Colonic mucosa (tissue), 4 donors: ENCODE measurements at regions not wholly inside any gene's neighbourhood (a gene's known extent, or its start where the extent isn't known, plus 50 kb on each side); places are given as distances from the start of the nearest gene placed in this dataset.

Experiments used
- DNase-seq: peaks from one replicate; pipeline ENCODE4 v3.0.0-alpha.2; 2020
- H3K27ac ChIP-seq: fragments of 200-600 bp; one replicate; pipeline ENCODE4 v1.8.0; 2021
- H3K27me3 ChIP-seq: fragments of 200-600 bp; one replicate; pipeline ENCODE4 v1.8.0; 2021
- H3K36me3 ChIP-seq: fragments of 200-600 bp; one replicate; pipeline ENCODE4 v1.8.0; 2021
- H3K4me1 ChIP-seq: fragments of 200-600 bp; one replicate; pipeline ENCODE4 v1.8.0; 2021; ENCODE audit warnings: mild to moderate bottlenecking
- H3K4me3 ChIP-seq: fragments of 200-600 bp; one replicate; pipeline ENCODE4 v1.8.0; 2021
- H3K9ac ChIP-seq, 2 donors: one replicate each; pipeline ENCODE4 v1.7.0; 2013; ENCODE audit warnings: control low read depth in 2 of 2, low read depth in 2 of 2, low read length in 2 of 2
- H3K9me3 ChIP-seq: fragments of 200-600 bp; one replicate; pipeline ENCODE4 v1.8.0; 2021
- intact Hi-C: fragments of 100-400 bp; cut with DNase I; formaldehyde crosslinking; loops from one replicate; pipeline ENCODE4 v1.14.1; 2022
- TF ChIP-seq, protein P1 (sequence below): fragments of 200-600 bp; IDR thresholded peaks from one replicate; pipeline ENCODE4 v1.8.0; 2022; ENCODE audit warnings: antibody characterized with exemption, mild to moderate bottlenecking
- donor health status: healthy.
- donor health status: DM: no; HTN: no; CAD: no.
- donor health status: DM: no; HTN: no; CAD: no.

DNA sequence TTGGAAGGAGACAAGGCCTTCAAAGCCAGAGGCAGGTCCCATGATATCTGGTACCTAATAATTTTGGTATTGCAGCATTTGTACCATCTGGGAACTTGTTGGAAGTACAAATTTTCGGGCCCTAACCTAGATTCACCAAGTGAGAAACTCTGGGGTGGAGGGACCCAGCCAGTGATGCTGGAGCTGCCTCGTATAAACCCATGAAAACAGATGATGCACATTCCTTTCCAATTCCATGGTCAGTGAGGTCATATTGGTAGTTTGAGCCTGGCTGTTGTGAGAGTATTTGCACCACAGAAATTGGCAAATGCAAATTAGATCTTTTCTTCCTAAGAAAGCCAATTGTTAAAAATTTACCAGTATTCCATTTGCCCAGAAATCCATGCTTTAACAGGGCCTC, 269.6 kb upstream of the PLXNA2 start:
- Histone ChIP-seq H3K9ac (no peak overlapping the region), H3K4me1 (no peaks in the 10 kb centered on the region), H3K9me3 (no peaks in the 10 kb centered on the region), H3K27me3 (no peaks in the 10 kb centered on the region), H3K4me3 (no peak overlapping the region), H3K27ac (no peak overlapping the region), H3K36me3 (no peaks in the 10 kb centered on the region)
- intact Hi-C loops: no loop called here
- TF ChIP-seq, protein P1, sequence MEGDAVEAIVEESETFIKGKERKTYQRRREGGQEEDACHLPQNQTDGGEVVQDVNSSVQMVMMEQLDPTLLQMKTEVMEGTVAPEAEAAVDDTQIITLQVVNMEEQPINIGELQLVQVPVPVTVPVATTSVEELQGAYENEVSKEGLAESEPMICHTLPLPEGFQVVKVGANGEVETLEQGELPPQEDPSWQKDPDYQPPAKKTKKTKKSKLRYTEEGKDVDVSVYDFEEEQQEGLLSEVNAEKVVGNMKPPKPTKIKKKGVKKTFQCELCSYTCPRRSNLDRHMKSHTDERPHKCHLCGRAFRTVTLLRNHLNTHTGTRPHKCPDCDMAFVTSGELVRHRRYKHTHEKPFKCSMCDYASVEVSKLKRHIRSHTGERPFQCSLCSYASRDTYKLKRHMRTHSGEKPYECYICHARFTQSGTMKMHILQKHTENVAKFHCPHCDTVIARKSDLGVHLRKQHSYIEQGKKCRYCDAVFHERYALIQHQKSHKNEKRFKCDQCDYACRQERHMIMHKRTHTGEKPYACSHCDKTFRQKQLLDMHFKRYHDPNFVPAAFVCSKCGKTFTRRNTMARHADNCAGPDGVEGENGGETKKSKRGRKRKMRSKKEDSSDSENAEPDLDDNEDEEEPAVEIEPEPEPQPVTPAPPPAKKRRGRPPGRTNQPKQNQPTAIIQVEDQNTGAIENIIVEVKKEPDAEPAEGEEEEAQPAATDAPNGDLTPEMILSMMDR: no peak
- DNase-seq: no peak

DNA sequence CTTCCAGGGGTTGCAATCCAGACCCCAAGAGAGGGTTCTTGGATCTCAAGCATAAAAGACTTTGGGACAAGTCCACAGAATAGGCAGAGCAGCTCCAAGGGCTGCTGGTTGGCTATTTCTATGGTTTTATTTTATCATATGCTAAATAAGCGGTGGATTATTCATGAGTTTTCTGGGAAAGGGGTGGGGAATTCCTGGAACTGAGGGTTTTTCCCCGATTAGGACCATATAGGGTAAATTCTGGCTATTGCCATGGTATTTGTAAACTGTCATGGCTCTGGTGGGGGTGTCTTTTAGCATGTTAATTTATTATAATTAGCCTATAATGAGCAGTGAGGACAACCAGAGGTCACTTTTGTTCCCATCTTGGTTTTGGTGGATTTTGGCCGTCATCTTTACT, 270.9 kb upstream of the PLXNA2 start:
- H3K36me3 ChIP-seq: no peaks in the 10 kb centered on the region
- H3K4me1 ChIP-seq: no peaks in the 10 kb centered on the region
- H3K27ac ChIP-seq: no peak overlapping the region
- TF ChIP-seq, protein P1: no peak
- no peak overlapping the region for H3K4me3 ChIP-seq
- intact Hi-C loops: no loop called here
- no peaks in the 10 kb centered on the region for H3K9me3 ChIP-seq
- no peak overlapping the region for H3K9ac ChIP-seq
- H3K27me3 ChIP-seq: no peaks in the 10 kb centered on the region
- no peak for DNase-seq

DNA sequence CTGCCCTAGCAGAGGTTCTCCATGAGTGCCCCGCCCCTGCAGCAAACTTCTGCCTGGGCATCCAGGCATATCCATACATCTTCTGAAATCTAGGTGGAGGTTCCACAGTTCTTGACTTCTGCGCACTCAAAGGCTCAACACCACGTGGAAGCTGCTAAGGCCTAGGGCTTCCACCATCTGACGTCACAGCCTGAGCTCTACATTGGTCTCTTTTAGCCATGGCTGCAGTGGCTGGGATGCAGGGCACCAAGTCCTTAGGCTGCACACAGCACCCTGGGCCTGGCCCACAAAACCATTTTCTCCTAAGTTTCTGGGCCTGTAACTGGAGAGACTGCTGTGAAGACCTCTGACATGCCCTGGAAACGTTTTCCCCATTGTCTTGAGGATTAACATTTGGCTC, 272.6 kb upstream of the PLXNA2 start:
- no peak for DNase-seq
- no peak overlapping the region for H3K9ac ChIP-seq
- H3K9me3 ChIP-seq: no peaks in the 10 kb centered on the region
- intact Hi-C loops: no loop called here
- no peaks in the 10 kb centered on the region for H3K36me3 ChIP-seq
- H3K4me3 ChIP-seq: no peak overlapping the region
- H3K27me3 ChIP-seq: no peaks in the 10 kb centered on the region
- no peak overlapping the region for H3K27ac ChIP-seq
- TF ChIP-seq, protein P1: no peak
- no peaks in the 10 kb centered on the region for H3K4me1 ChIP-seq

DNA sequence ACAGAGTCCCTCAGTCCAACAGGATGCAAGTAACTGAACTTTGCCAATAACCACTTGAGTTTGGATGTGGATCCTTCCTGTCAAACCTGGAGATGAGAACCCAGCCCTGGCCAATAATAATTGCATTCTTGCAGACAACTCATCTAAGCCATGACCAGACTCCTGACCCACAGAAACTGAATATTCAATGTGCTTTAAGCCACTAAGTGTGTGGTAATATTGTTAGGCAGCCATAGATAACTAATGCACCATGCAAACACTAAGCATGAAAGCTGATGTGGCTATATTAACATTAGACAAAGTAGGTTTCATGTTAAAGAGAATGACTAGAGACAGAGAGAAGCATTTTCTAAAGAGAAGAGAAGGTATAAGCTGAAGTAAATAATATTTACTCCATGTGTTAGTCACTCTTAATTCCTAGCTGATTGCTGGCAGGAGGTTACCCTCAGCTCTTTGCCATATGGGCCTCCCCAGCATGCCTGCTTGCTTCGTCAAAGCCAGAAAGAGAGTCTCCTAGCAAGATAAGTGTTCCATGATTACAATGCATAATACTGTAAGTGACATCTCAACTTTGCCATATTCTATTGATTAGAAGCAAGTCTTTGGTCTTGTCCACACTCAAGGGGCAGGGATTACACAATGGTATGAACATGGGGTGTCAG, 276.4 kb upstream of the PLXNA2 start:
- Histone ChIP-seq H3K9ac (no peak overlapping the region), H3K4me3 (no peak overlapping the region), H3K36me3 (no peaks in the 10 kb centered on the region), H3K27me3 (no peaks in the 10 kb centered on the region), H3K9me3 (no peaks in the 10 kb centered on the region), H3K27ac (no peak overlapping the region), H3K4me1 (no peaks in the 10 kb centered on the region)
- TF ChIP-seq, protein P1: no peak
- intact Hi-C loops: no loop called here
- DNase-seq: peak; percentile 3

DNA sequence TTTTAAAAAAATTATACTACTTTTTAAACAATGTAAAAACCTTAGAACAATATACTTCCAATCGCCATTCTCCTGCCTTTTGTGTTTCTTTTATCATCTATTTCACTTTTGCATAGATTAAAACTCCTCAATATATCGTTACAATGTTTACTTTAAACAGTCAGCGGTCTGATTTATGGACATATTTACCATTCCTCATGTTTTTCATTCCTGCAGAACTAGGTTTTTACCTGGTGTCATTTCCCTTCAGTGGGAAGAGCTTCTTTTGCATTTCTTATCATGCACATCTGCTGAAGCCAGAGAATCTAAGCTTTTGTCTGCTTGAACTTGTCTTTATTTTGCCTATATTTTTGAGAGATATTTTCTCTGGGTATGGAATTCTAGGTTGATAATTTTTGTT, 277.4 kb upstream of the PLXNA2 start:
- H3K9ac ChIP-seq: no peak overlapping the region
- DNase-seq: no peak
- H3K4me3 ChIP-seq: no peak overlapping the region
- no peak overlapping the region for H3K27ac ChIP-seq
- TF ChIP-seq, protein P1: no peak
- no peaks in the 10 kb centered on the region for H3K27me3 ChIP-seq
- H3K4me1 ChIP-seq: no peaks in the 10 kb centered on the region
- intact Hi-C loops: no loop called here
- no peaks in the 10 kb centered on the region for H3K9me3 ChIP-seq
- no peaks in the 10 kb centered on the region for H3K36me3 ChIP-seq
